GM12892 (cell line): ENCODE measurements at regions not wholly inside any gene's neighbourhood (a gene's known extent, or its start where the extent isn't known, plus 50 kb on each side); places are given as distances from the start of the nearest gene placed in this dataset.

ENCODE experiments used
- DNase-seq: peaks from one replicate; pipeline ENCODE4 v3.0.0; 2011; ENCODE audit not compliant: insufficient read length
- FAIRE-seq: peaks from 2 replicates; lab custom pipeline; 2011; peaks lifted over from hg19 to GRCh38; lab: Jason Lieb, UNC
- POLR2A ChIP-seq: IDR thresholded peaks from 2 replicates; pipeline ENCODE4 v1.6.1; 2011; ENCODE audit warnings: low read depth, low read length, control low read depth
- POLR2AphosphoS5 ChIP-seq: IDR thresholded peaks from 2 replicates; pipeline ENCODE4 v1.6.1; 2011; ENCODE audit warnings: low read depth, low read length, control low read depth
- TAF1 ChIP-seq: IDR thresholded peaks from 2 replicates; pipeline ENCODE4 v1.6.1; 2011; ENCODE audit warnings: low read depth, mild to moderate bottlenecking, control low read depth, low read length, borderline replicate concordance

GRCh38 chr6:67265996-67266921, 1368.8 kb upstream of the ADGRB3 start:
- FAIRE-seq: no peak
- TF ChIP-seq POLR2A (no peak), POLR2AphosphoS5 (no peak), TAF1 (no peak)
- no peak for DNase-seq

GRCh38 chr6:67252663-67253062, 1382.4 kb upstream of the ADGRB3 start:
- TF ChIP-seq POLR2AphosphoS5 (no peak), POLR2A (no peak), TAF1 (no peak)
- DNase-seq (no peak), FAIRE-seq (no peak)

DNA sequence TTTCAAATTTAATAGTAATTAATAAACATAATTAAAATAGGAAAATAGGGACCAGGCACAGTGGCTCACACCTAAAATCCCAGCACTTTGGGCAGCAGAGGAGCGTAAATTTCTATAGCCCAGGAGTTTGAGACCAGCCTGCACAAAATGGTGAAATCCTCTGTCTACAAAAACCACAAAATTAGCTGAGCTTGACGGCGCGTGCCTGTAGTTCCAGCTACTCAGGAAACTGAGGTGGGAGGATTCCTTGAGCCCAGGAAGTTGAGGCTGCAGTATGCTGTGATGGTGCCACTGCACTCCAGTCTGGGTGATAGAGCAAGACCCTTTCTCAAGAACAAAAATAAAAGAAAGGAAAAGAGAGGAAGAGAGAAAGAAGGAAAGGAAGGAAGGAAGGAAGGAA, 1387.0 kb upstream of the ADGRB3 start:
- TF ChIP-seq TAF1: no peak
- no peak for TF ChIP-seq POLR2AphosphoS5
- DNase-seq: no peak
- no peak for FAIRE-seq

- TF ChIP-seq TAF1 (no peak), POLR2AphosphoS5 (no peak), POLR2A (no peak)
- DNase-seq: no peak
- no peak for FAIRE-seq
These were observed 1391.0 kb upstream of the ADGRB3 start for GRCh38 chr6:67244037-67244436.

- FAIRE-seq (no peak), DNase-seq (no peak)
- TF ChIP-seq POLR2A (no peak), POLR2AphosphoS5 (no peak), TAF1 (no peak)
These were observed 1397.8 kb upstream of the ADGRB3 start for GRCh38 chr6:67237277-67237676.

DNA sequence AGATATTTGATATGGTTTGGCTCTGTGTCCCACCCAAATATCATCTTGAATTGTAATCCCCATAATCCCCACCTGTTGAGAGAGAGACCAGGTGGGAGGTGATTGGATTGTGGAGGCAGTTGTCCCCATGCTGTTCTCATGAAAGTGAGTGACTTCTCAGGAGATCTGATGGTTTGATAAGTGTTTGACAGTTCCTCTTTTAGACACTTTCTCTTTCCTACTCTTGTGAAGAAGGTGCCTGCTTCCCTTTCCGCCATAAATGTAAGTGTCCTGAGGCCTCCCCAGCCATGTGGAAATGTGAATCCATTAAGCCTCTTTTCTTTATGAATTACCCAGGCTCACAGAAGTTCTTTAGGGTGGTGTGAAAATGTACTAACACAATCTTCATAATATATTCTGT, 1404.0 kb upstream of the ADGRB3 start:
- TF ChIP-seq POLR2A (no peak), POLR2AphosphoS5 (no peak), TAF1 (no peak)
- FAIRE-seq (no peak), DNase-seq (no peak)

GRCh38 chr6:67224989-67225388, 1410.1 kb upstream of the ADGRB3 start:
- DNase-seq: no peak
- FAIRE-seq: no peak
- TF ChIP-seq POLR2AphosphoS5: no peak
- TF ChIP-seq POLR2A: no peak
- no peak for TF ChIP-seq TAF1

DNA sequence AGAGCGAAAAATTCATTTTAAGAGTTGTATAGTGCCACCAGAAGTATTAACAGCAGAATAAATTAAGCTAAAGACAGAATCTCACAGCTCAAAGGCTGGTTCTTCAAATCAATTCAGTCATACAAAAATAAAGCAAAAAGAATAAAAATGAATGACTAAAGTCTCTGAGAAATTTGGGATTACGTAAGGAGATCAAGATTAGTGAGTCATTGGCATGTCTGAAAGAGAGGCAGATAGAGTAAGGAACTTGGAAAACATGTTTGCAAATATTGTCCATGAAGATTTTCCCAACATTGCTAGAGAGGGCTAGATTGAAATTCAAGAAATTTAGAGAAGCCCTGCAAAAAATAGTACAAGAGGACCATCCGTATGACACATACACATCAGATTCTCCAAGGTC, 1413.9 kb upstream of the ADGRB3 start:
- DNase-seq (no peak), FAIRE-seq (no peak)
- TF ChIP-seq POLR2AphosphoS5 (no peak), TAF1 (no peak), POLR2A (no peak)

DNA sequence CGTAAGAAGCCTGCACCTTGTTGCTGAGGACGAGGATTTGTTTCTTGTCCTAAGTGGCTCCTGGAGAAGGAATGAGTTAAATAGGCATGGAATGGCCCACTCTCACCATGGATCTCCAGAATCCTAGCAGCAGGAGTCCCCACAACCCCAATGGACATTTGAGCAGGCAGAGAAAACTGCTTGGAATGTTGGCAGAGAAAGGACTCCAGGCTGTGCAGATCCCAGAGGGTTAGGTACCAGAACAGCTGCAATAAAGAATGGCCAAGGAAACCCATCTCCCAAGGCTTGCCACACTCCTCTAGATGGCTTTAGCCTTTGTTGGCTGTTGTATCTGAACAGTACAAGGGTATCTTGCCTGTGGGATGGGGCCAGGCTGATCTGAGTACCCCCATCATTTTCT, 1415.7 kb upstream of the ADGRB3 start:
- no peak for DNase-seq
- FAIRE-seq: no peak
- TF ChIP-seq TAF1 (no peak), POLR2A (no peak), POLR2AphosphoS5 (no peak)

GRCh38 chr6:67212584-67212983, 1422.5 kb upstream of the ADGRB3 start:
- DNase-seq (no peak), FAIRE-seq (no peak)
- TF ChIP-seq POLR2A: no peak

GRCh38 chr6:67210450-67210849, 1424.6 kb upstream of the ADGRB3 start:
- no peak for FAIRE-seq

DNA sequence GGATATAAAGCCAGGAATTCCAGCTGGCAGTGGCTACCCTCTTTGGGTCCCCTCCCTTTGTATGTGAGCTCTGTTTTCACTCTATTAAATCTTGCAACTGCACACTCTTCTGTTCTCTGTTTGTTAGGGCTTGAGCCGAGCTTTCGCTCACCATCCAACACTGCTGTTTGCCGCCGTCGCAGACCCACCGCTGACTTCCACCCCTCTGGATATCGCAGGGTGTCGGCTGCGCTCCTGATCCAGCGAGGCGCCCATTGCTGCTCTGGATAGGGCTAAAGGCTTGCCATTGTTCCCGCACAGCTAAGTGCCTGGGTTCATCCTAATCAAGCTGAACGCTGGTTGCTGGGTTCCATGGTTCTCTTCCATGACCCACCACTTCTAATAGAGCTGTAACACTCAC, 1433.5 kb upstream of the ADGRB3 start:
- TF ChIP-seq POLR2A: no peak
- TF ChIP-seq TAF1: no peak
- no peak for TF ChIP-seq POLR2AphosphoS5
- DNase-seq (no peak), FAIRE-seq (no peak)

More at GRCh38 chr6:67210450-67210849, 1424.6 kb upstream of the ADGRB3 start:
- TF ChIP-seq TAF1 (no peak), POLR2AphosphoS5 (no peak)
- no peak for DNase-seq
